T-cell (primary cell): ENCODE measurements at regions not wholly inside any gene's neighbourhood (a gene's known extent, or its start where the extent isn't known, plus 50 kb on each side); places are given as distances from the start of the nearest gene placed in this dataset.

Source experiments
- ATAC-seq, 4 experiments: fragments of 200-7000 bp in 3 of 4; fragments of 150-1000 bp in 1 of 4; cut with Tn5 transposase; replicated peaks in 1 of 4; 1 replicate in 3 of 4; 2 replicates in 1 of 4; pipeline ENCODE4 v1.10.0; 2021; ENCODE audit warnings: moderate library complexity in 3 of 4, mild to moderate bottlenecking in 2 of 4, moderate number of reproducible peaks in 1 of 4
- CTCF ChIA-PET, 2 donors: fragments of 300-600 bp; sonication (Branson Sonifier 250); formaldehyde crosslinking; loops; one replicate each; lab custom pipeline; 2022; ENCODE audit warnings: antibody characterized with exemption in 2 of 2; lab: Charles Lee
- POLR2A ChIA-PET, 2 donors: fragments of 300-600 bp; sonication (Branson Sonifier 250); formaldehyde crosslinking; loops; one replicate each; lab custom pipeline; 2022; ENCODE audit warnings: antibody characterized with exemption in 2 of 2; lab: Charles Lee
- DNase-seq, 35 experiments: peaks; one replicate each; pipeline versions ENCODE4 v3.0.0 to v3.0.0-alpha.2; 2013 to 2023
- H3K27ac ChIP-seq: one replicate; pipeline ENCODE4 v1.5.1; 2013; ENCODE audit warnings: low read length
- H3K27me3 ChIP-seq, 2 experiments: replicated peaks in 1 of 2; 1 replicate in 1 of 2; 2 replicates in 1 of 2; pipeline versions ENCODE4 v1.6.1 to v1.7.0; 2013; ENCODE audit warnings: low read length in 1 of 2, mixed read lengths in 1 of 2; ENCODE audit not compliant: control insufficient read depth in 2 of 2, insufficient read depth in 2 of 2; ENCODE audit errors: extremely low read depth in 1 of 2
- H3K36me3 ChIP-seq, 2 donors: 1 replicate in 1 of 2; 2 replicates in 1 of 2; pipeline versions ENCODE4 v1.6.1 to v1.7.0; 2013; ENCODE audit warnings: low read length in 1 of 2; ENCODE audit not compliant: control insufficient read depth in 2 of 2, insufficient read depth in 1 of 2; ENCODE audit errors: extremely low read depth in 1 of 2
- H3K4me1 ChIP-seq, 2 experiments: 1 replicate in 1 of 2; 2 replicates in 1 of 2; pipeline versions ENCODE4 v1.6.1 to v1.7.0; 2013; ENCODE audit warnings: low read length in 2 of 2, mixed read lengths in 1 of 2; ENCODE audit not compliant: insufficient read depth in 2 of 2, control insufficient read depth in 1 of 2; ENCODE audit errors: extremely low read depth in 1 of 2
- H3K4me3 ChIP-seq, 2 donors: 1 replicate in 1 of 2; 2 replicates in 1 of 2; pipeline versions ENCODE4 v1.5.1 to v1.7.0; 2013; ENCODE audit warnings: mild to moderate bottlenecking in 2 of 2, low read length in 1 of 2, moderate library complexity in 1 of 2; ENCODE audit not compliant: control insufficient read depth in 1 of 2; ENCODE audit errors: extremely low read depth in 1 of 2
- H3K9me3 ChIP-seq: 2 replicates; pipeline ENCODE4 v1.7.0; 2013
- H3K27ac Mint-ChIP-seq, 2 donors: one replicate each; pipeline ENCODE4 v1.8.0; 2020 to 2021; ENCODE audit warnings: mild to moderate bottlenecking in 2 of 2, mixed read lengths in 2 of 2
- H3K27me3 Mint-ChIP-seq, 2 donors: one replicate each; pipeline ENCODE4 v1.8.0; 2021 to 2022; ENCODE audit warnings: mixed read lengths in 2 of 2
- H3K36me3 Mint-ChIP-seq: one replicate; pipeline ENCODE4 v1.8.0; 2021; ENCODE audit warnings: mixed read lengths
- H3K4me1 Mint-ChIP-seq, 3 donors: one replicate each; pipeline ENCODE4 v1.8.0; 2020 to 2022; ENCODE audit warnings: mixed read lengths in 3 of 3, mild to moderate bottlenecking in 1 of 3
- H3K4me3 Mint-ChIP-seq, 3 donors: one replicate each; pipeline ENCODE4 v1.8.0; 2020 to 2022; ENCODE audit warnings: mild to moderate bottlenecking in 3 of 3, mixed read lengths in 3 of 3, moderate library complexity in 3 of 3
- H3K9me3 Mint-ChIP-seq, 3 donors: one replicate each; pipeline ENCODE4 v1.8.0; 2020 to 2022; ENCODE audit warnings: mixed read lengths in 3 of 3
- WGBS: methylation state at CpG from one replicate; pipeline ENCODE4 v1.1.5; 2013; ENCODE audit warnings: missing lambda C conversion rate; ENCODE audit not compliant: insufficient coverage; 5-methylcytosine and 5-hydroxymethylcytosine counted together

DNA sequence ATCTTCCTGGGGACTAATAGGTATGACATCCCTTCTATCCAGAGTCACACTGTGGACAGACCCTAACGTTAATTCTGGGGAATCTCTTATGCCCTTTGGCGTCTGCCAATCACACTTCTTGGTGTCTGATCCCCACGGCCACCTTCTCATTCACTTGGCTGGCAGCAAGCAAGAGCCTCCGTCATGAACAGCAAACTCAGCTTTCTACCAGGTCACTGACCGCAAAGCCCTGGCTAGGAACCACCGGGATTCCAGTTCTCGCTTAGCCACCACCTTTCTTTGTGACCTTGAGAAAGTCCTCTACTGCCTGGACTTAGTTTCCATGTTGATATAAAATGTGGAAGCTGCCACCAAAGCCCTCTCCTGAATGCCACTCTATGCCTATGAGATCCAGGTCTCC, 67.7 kb upstream of the FCN1 start:
- Mint-ChIP-seq H3K4me1 (no peaks in the 10 kb centered on the region), H3K4me3 (no peak overlapping the region), H3K27ac (no peak overlapping the region), H3K36me3 (no peaks in the 10 kb centered on the region), H3K9me3 (peaks cover 6 to 8% (median 7%) of the 10 kb centered on the region in 3 donors), H3K27me3 (peaks cover 0 to 8% of the 10 kb centered on the region in 2 donors)
- no peak for ATAC-seq
- Histone ChIP-seq H3K4me1 (no peaks in the 10 kb centered on the region), H3K27me3 (peaks cover 0 to 24% of the 10 kb centered on the region in 2 experiments), H3K36me3 (no peaks in the 10 kb centered on the region), H3K9me3 (no peaks in the 10 kb centered on the region), H3K27ac (no peak overlapping the region), H3K4me3 (no peak overlapping the region)
- 76% methylated on average over 3 of the region's 7 CpGs for WGBS
- no peak for DNase-seq
- ChIA-PET POLR2A (no interaction called here), CTCF (no interaction called here)

DNA sequence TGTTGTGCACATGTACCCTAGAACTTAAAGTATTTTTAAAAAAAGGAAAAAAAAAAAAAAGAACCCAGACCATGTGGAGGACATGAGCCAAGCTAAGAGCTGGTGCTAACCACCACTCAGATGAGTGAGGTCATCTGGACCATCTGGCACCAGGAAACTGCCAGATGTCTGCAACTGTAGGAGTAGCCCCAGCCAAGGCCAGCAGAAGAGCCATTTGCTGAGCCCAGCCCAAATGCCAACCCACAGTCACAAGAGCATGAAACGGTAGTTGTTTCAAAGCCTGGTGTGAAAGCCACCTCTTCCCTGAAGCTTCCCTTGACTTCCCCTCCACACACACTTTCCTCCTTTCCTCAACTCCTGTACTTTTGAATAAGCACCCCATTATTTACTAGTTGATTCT, 69.2 kb upstream of the FCN1 start:
- Mint-ChIP-seq H3K36me3 (no peaks in the 10 kb centered on the region), H3K4me3 (no peak overlapping the region), H3K4me1 (no peaks in the 10 kb centered on the region), H3K9me3 (peaks cover 6 to 8% (median 7%) of the 10 kb centered on the region in 3 donors), H3K27me3 (peaks cover 0 to 1% of the 10 kb centered on the region in 2 donors), H3K27ac (no peak overlapping the region)
- ATAC-seq (no peak), DNase-seq (no peak)
- Histone ChIP-seq H3K27ac (no peak overlapping the region), H3K27me3 (peaks cover 0 to 22% of the 10 kb centered on the region in 2 experiments), H3K4me1 (no peaks in the 10 kb centered on the region), H3K36me3 (no peaks in the 10 kb centered on the region), H3K9me3 (no peaks in the 10 kb centered on the region), H3K4me3 (no peak overlapping the region)
- ChIA-PET POLR2A (no interaction called here), CTCF (interaction anchor here in 1 of 2 donors (0.6 kb wide), 1 partner anchor 224 kb away, joined by 4 read pairs; no protein-coding TSS in a partner anchor)
- 92% methylated on average over 1 of the region's 1 CpG for WGBS

DNA sequence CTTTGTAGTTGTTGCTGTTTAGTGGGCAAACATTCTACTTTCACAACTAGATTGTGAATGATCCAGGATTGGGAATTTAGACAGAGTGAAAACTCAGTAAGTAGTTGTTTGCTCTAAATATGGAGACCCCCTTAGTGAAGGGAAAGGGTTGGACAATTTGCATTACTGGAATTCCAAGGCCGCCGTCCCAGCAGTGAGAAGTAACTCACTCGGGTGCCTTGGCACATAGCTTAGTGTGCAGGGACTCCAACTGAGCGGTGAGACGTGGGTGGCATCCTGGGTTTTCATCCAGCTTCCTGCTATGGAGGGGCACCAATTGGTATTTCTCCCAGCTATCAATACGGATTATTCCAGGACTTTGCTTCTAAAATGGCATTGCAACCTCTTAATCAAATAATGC, 69.7 kb upstream of the FCN1 start:
- POLR2A ChIA-PET, result no interaction called here
- WGBS, result 95% methylated on average over 5 of the region's 6 CpGs
- Mint-ChIP-seq H3K9me3 (peaks cover 6 to 8% (median 7%) of the 10 kb centered on the region in 3 donors), H3K4me3 (no peak overlapping the region), H3K27ac (no peak overlapping the region), H3K4me1 (no peaks in the 10 kb centered on the region), H3K27me3 (no peaks in the 10 kb centered on the region), H3K36me3 (no peaks in the 10 kb centered on the region)
- Histone ChIP-seq H3K36me3 (no peaks in the 10 kb centered on the region), H3K4me1 (no peaks in the 10 kb centered on the region), H3K9me3 (no peaks in the 10 kb centered on the region), H3K27ac (no peak overlapping the region), H3K27me3 (peaks cover 0 to 22% of the 10 kb centered on the region in 2 experiments), H3K4me3 (no peak overlapping the region)
- no peak for DNase-seq
- CTCF ChIA-PET, result interaction anchor here in 1 of 2 donors (0.6 kb wide), 1 partner anchor 225 kb away, joined by 4 read pairs; no protein-coding TSS in a partner anchor
- ATAC-seq, result no peak

DNA sequence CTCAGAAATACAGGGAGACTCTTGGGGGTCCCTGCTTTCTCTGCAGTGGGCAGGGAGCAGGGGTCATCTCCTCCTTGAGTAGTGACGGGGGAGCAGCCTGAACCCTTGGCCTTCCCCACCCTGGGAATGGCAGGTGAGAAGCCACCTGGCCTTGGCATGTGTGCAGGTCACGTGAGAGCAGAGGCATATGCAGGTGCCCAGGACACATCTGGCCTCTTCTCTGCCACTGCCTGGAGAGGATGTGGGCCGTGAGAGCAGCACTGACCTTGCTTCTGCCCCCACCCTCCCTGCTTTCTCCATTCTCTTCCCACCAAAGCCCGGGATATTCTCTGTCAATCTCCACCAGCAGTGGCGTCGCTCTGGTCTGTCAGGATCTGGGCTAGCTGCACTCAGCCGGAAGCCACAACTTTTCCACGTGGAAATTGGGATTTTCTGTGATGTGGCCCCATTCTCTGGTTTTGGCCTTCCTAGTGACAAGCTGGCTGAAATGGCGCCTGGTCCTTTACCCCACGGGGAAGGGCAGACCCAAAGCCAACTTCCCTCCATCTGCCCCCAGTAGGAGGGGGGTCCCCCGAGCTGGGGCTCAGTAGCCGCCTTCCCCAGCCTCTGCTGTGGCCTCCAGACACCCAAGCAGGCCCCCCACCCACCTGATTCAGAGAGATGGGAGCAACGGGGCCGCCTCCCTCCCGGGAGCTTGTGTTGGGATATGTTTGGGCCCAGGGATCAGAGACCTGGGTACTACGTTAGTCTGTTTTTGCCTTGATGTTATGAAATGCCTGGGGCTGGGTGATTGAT, 70.4 kb upstream of the FCN1 start:
- no peak overlapping the region for H3K27ac Mint-ChIP-seq
- no peaks in the 10 kb centered on the region for H3K36me3 ChIP-seq
- H3K9me3 Mint-ChIP-seq, result peaks cover 6 to 8% (median 7%) of the 10 kb centered on the region in 3 donors
- CTCF ChIA-PET, result no interaction called here
- no peaks in the 10 kb centered on the region for H3K27me3 Mint-ChIP-seq
- H3K4me1 ChIP-seq, result no peaks in the 10 kb centered on the region
- H3K4me3 Mint-ChIP-seq, result no peak overlapping the region
- no peak overlapping the region for H3K27ac ChIP-seq
- POLR2A ChIA-PET, result no interaction called here
- DNase-seq (no peak), ATAC-seq (no peak)
- no peaks in the 10 kb centered on the region for H3K4me1 Mint-ChIP-seq
- H3K9me3 ChIP-seq, result no peaks in the 10 kb centered on the region
- no peaks in the 10 kb centered on the region for H3K36me3 Mint-ChIP-seq
- peaks cover 0 to 21% of the 10 kb centered on the region in 2 experiments for H3K27me3 ChIP-seq
- no peak overlapping the region for H3K4me3 ChIP-seq
- 71% methylated on average over 11 of the region's 16 CpGs for WGBS

DNA sequence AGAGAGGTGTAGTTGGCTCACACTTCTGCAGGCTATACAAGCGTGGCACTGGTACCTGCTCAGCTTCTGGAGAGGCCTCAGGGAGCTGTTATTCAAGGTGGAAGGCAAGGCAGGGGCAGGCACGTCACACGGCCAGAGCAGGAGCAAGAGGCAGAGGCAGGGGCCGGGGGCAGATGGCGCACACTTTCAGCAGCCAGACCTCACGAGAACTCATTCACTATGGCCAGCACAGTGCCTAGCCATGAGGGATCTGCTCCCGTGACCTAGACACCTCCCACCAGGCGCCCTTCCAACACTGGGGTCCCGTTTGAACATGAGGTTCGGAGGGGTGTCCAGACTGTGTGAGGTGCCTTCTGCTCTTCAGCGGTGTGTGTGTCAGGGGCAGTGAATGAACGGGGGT, 71.0 kb upstream of the FCN1 start:
- ChIA-PET POLR2A (no interaction called here), CTCF (no interaction called here)
- ATAC-seq (no peak), DNase-seq (no peak)
- Mint-ChIP-seq H3K36me3 (no peaks in the 10 kb centered on the region), H3K27me3 (no peaks in the 10 kb centered on the region), H3K4me3 (no peak overlapping the region), H3K27ac (no peak overlapping the region), H3K4me1 (no peaks in the 10 kb centered on the region), H3K9me3 (peaks cover 6 to 8% (median 7%) of the 10 kb centered on the region in 3 donors)
- H3K4me1 ChIP-seq, result no peaks in the 10 kb centered on the region
- H3K9me3 ChIP-seq, result no peaks in the 10 kb centered on the region
- H3K4me3 ChIP-seq, result no peak overlapping the region
- no peaks in the 10 kb centered on the region for H3K36me3 ChIP-seq
- peaks cover 0 to 22% of the 10 kb centered on the region in 2 experiments for H3K27me3 ChIP-seq
- no peak overlapping the region for H3K27ac ChIP-seq
- WGBS, result 87% methylated on average over 6 of the region's 12 CpGs

DNA sequence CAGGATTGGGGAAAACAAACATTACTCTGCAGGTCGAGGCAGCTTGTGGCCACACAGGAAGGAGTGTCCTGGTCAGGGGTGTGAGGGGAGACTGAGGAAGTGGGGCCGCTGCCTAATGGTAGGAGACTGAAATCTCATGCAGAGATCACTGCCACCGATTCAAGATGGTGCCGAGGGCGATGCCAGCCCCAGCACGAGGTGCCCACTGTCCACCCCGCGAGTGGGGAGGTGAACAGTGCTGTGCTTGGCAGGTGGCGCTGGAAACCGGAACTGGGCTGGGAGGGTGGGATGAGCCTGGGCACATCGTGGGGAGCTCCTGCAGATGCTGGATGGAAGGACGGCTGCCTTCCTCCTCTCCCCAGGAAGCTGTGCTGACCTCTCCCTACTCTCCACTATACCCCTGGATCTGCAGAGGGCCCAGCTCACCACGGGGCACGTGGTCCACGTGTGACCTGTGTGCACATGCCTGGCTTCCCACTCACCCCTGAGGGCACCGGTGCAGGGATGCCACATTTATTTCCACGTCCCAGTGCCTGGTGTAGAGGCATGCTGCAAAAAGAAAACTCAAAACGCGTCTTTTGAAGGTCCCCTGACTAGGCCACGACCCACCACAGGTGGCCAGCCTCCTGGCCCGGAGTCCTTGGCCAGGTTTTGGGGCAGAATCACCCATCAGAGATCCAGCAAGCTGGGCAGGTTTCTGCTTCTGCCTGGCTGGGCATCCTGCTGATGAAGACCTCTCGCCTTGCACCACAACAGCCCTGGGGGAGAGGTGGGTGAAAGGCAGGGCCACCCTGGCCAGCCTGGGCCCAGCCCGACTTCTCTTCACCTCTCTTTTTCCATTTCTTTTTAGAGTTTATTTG, 71.7 kb upstream of the FCN1 start:
- Mint-ChIP-seq H3K9me3 (peaks cover 6 to 8% (median 7%) of the 10 kb centered on the region in 3 donors), H3K36me3 (no peaks in the 10 kb centered on the region), H3K4me3 (no peak overlapping the region), H3K27ac (no peak overlapping the region), H3K4me1 (no peaks in the 10 kb centered on the region), H3K27me3 (no peaks in the 10 kb centered on the region)
- no peak overlapping the region for H3K4me3 ChIP-seq
- DNase-seq (no peak), ATAC-seq (no peak)
- no peaks in the 10 kb centered on the region for H3K36me3 ChIP-seq
- POLR2A ChIA-PET, result no interaction called here
- no peaks in the 10 kb centered on the region for H3K9me3 ChIP-seq
- H3K27me3 ChIP-seq, result peaks cover 0 to 19% of the 10 kb centered on the region in 2 experiments
- CTCF ChIA-PET, result no interaction called here
- H3K4me1 ChIP-seq, result no peaks in the 10 kb centered on the region
- H3K27ac ChIP-seq, result no peak overlapping the region
- 66% methylated on average over 17 of the region's 23 CpGs for WGBS
